NCI-H1048 (cell line): ENCODE measurements at regions not wholly inside any gene's neighbourhood (a gene's known extent, or its start where the extent isn't known, plus 50 kb on each side); places are given as distances from the start of the nearest gene placed in this dataset.

ENCODE experiments used
- DNase-seq: peaks from one replicate; lab custom pipeline; 2025; lab: John Stamatoyannopoulos, UW

DNA sequence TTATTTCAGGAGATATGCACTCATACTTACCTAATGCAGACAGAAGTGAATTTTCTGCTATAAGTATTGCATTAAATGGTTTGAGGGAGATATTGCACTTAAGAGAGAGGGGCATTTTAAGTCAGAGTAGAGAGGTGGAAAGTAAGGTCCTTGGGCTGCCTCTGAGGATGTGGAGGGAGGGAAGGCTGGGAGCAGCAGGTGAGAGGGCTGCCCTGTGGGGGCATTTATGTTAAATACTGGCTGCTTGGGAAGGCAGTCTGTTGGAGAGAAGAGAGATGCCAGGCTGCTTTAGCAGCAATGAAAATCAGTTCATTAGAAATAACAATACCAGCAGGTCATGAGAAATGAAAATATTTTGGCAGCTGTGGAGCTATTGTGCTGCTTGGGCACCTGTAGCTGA, 576.2 kb upstream of the HS6ST1 start:
- no peak for DNase-seq

GRCh38 chr2:128901572-128902391, 583.1 kb upstream of the HS6ST1 start:
- no peak for DNase-seq

- DNase-seq = no peak
Measured at GRCh38 chr2:128903637-128904036, 585.0 kb upstream of the HS6ST1 start.

GRCh38 chr2:128911276-128911675, 592.6 kb upstream of the HS6ST1 start:
- no peak for DNase-seq

DNA sequence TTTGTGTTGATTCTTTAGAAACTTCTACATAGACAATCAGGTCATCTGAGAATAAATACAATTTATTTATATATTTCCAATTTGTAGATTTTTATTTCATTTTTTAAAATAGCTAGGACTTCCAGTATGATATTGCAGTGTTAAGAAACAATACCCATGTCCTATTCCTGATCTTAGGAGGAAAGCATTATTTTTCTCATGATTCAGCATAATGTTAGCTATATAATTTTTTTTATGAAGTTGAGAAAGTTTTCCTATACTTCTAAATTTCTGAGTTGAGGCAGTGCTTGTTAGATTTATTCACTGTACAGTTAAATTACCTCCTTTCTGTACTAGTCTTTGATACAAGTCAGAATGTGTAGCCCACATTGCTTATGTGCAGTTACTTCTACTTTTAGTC, 595.7 kb upstream of the HS6ST1 start:
- DNase-seq = no peak

DNA sequence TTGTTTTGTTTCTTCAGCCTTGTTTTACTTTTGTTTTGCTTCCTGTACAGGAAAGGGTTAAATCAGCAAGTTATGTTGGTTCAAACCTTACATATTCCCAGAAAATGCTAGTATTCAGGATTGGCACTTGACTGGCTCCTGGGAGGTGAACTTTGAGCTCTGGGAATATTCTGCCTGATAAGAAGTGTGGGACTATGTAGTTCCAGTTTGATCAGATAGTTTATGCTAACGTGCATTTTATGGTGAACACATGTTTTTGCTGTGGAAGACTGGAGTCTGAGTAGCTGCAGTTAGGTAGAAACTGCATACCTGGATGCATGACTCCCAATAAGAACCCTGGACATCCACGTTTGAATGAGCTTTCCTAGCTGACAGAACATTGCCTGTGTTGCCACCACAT, 603.1 kb upstream of the HS6ST1 start:
- no peak for DNase-seq

DNA sequence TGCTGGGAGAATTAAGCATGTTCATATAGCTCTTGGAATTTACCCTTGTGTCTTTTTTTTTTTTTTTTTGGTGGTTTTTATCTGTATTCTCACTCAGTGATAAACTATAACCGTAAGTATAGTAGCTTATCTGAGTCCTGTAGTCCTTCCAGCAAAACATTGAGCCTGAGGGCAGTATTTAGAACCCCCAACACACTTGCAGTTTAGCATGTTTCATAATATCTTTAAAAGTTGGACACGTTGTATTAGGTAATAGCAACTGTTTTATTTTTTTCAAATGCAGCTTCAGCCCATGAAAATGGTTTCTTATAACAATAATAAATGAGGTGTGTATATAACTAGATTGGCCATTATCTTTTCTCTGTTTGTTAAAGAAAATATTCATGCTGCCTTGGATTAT, 603.5 kb upstream of the HS6ST1 start:
- DNase-seq = no peak

DNA sequence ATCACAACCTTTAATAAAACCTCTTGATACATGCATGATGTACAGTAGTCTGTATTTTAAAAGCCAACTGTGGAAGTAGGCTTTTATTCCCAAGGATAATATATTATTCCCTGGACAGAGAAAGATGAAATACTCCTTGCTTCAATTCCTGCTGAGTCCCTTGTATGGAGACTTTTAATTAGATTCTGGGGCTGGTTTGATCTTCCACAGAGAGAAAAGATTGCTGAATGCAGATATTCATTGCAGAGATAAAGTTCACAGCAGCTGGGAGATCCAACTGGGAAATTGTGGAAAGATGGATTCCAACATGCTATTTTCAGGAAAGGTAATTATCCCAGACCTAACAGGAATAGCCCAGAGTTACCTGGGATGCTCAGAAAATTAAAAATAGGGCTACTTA, 607.0 kb upstream of the HS6ST1 start:
- no peak for DNase-seq

GRCh38 chr2:128930101-128930500, 611.4 kb upstream of the HS6ST1 start:
- no peak for DNase-seq

DNA sequence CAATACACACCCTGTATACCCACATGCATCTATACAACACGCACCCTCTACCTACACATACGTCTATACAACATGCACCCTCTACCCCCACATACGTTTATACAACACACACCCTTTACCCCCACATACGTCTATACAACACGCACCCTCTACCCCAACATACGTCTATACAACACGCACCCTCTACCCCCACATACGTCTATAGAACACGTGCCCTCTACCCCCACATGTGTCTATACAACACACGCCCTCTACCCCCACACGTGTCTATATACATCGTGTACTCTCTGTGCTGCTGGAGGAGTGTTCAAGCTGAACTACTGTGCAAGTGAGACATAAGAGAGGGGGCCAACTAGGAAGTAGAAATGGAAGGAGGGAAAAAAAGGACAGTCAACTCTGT, 621.7 kb upstream of the HS6ST1 start:
- no peak for DNase-seq

DNA sequence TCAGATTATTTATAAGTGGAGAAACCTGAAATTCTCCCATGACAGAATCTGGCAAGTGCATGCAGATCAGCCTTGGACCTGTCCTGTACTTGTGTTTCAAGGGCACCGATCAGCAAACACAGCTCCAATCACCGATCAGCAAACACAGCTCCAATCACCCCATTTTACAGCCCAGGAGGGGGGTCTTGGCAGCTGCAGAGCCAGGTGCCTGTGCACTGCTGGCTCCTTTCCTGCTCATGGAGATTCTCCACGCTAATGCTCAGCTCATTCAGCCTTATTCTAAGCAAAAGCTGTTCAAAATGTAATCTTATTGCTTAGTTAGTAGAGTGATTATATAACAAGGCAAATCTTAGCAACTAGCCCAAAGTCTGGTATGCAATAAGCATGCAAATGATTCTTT, 623.1 kb upstream of the HS6ST1 start:
- no peak for DNase-seq

- DNase-seq = no peak
Measured at GRCh38 chr2:128949360-128949759, 630.7 kb upstream of the HS6ST1 start.

- no peak for DNase-seq
Measured at GRCh38 chr2:128950758-128951157, 632.1 kb upstream of the HS6ST1 start.

- no peak for DNase-seq
Measured at GRCh38 chr2:128958241-128958640, 639.6 kb upstream of the HS6ST1 start.

GRCh38 chr2:128967646-128968045, 649.0 kb upstream of the HS6ST1 start:
- DNase-seq = no peak

DNA sequence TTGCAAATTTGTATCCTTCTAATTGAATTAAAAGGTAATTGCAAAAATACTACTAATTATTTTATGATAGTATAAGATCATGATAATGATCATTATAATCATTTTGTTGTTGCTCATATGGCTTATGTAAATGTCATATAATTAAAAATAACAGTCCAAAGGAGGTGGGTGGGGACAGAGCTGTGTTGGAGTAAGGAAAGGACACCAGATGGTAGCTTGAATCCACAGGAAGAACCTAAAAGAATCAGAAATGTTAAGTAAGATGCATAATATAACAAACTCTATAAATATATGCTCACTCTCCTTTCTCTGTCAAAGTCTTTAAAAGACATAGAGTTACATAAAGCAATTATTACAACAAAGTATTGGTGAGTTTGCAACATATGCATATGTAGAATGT, 650.7 kb upstream of the HS6ST1 start:
- DNase-seq = no peak

DNA sequence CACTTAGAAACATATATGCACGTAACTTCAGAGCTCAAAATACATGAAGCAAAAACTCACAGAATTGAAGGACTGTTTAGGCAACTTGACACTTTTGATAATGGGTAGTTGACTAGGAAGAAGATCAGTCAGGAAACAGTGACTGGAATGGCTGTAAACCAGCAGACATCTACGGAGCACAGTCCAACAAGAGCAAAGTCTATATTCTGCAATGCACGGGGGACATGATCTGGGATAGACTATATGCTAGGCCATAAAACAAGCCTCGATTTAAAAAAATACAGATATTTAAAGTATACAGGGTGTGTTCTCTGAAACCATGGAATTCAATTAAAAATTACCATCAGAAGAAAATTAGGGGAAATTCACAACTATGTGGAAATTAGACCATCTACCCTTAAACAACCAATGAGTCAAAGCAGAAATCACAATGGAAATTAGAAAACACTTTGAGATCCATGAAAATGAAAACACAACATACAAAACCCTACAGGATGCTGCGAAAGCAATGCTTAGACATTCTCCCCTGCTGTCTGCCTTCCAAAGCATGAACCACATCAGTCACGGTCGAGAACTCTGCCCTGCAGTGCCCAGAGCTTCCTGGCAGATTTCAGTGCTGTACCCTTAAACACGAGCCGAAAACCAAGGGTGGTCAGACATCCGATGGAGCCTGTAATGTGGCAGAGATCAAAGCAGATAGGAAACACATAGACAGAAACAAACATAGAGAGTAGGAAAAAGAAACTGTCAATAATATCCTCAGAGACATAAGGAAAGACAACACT, 651.9 kb upstream of the HS6ST1 start:
- no peak for DNase-seq

GRCh38 chr2:128973566-128973965, 654.9 kb upstream of the HS6ST1 start:
- DNase-seq = no peak

- no peak for DNase-seq
Measured at GRCh38 chr2:128978212-128978611, 659.5 kb upstream of the HS6ST1 start.

GRCh38 chr2:128979182-128979581, 660.5 kb upstream of the HS6ST1 start:
- no peak for DNase-seq

GRCh38 chr2:128980475-128980874, 661.8 kb upstream of the HS6ST1 start:
- no peak for DNase-seq

- DNase-seq = no peak
Measured at GRCh38 chr2:128981353-128981752, 662.7 kb upstream of the HS6ST1 start.

DNA sequence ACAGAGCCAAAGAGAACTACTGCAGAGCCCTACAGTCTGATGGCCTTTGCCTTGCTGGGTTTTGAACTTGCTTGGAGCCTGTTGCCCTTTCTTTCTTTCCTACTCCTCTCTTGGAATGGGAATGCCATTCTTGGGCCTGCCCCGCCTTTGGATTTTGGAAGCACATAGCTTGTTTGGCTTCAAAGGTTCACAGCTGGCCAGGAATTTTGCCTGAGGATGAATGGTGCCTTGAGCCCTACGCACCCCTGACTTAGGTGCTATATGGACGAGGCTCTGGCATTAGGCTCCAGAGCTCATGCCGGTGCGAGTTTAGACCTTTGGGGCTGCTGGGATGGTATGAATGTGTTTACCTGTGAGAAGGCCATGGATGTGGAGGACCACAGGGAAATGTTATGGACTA, 663.3 kb upstream of the HS6ST1 start:
- DNase-seq = no peak

GRCh38 chr2:128982670-128983069, 664.0 kb upstream of the HS6ST1 start:
- no peak for DNase-seq
